SH-SY5Y (cell line): ENCODE measurements at regions not wholly inside any gene's neighbourhood (a gene's known extent, or its start where the extent isn't known, plus 50 kb on each side); places are given as distances from the start of the nearest gene placed in this dataset.

Experiments used
- GATA2 ChIP-seq: IDR thresholded peaks from 2 replicates; pipeline ENCODE4 v1.6.1; 2011; ENCODE audit warnings: mild to moderate bottlenecking, low read depth, low read length
- GATA3 ChIP-seq: IDR thresholded peaks from 2 replicates; pipeline ENCODE4 v1.6.1; 2011; ENCODE audit warnings: low read depth, mild to moderate bottlenecking, low read length, moderate library complexity

GRCh38 chr1:76754730-76755129, 112.5 kb upstream of the ST6GALNAC5 start:
- TF ChIP-seq GATA2 (no peak), GATA3 (no peak)

GRCh38 chr1:76759171-76759860, 108.0 kb upstream of the ST6GALNAC5 start:
- no peak for TF ChIP-seq GATA3
- no peak for TF ChIP-seq GATA2

GRCh38 chr1:76759950-76760349, 107.3 kb upstream of the ST6GALNAC5 start:
- TF ChIP-seq GATA2, result no peak
- TF ChIP-seq GATA3, result no peak

- TF ChIP-seq GATA2 (no peak), GATA3 (no peak)
Observed at GRCh38 chr1:76763738-76764137, 103.5 kb upstream of the ST6GALNAC5 start.

GRCh38 chr1:76764638-76765454, 102.4 kb upstream of the ST6GALNAC5 start:
- TF ChIP-seq GATA3 (no peak), GATA2 (peak; percentile 54)

- TF ChIP-seq GATA2 (no peak), GATA3 (no peak)
Observed at GRCh38 chr1:76766381-76766780, 100.9 kb upstream of the ST6GALNAC5 start.

- TF ChIP-seq GATA2 (no peak), GATA3 (no peak)
Observed at GRCh38 chr1:76769911-76770310, 97.4 kb upstream of the ST6GALNAC5 start.

- TF ChIP-seq GATA2 (no peak), GATA3 (no peak)
Observed at GRCh38 chr1:76770979-76771378, 96.3 kb upstream of the ST6GALNAC5 start.

GRCh38 chr1:76781447-76781846, 85.8 kb upstream of the ST6GALNAC5 start:
- TF ChIP-seq GATA3, result no peak
- no peak for TF ChIP-seq GATA2

- TF ChIP-seq GATA3 (no peak), GATA2 (no peak)
Observed at GRCh38 chr1:76782809-76783208, 84.5 kb upstream of the ST6GALNAC5 start.

GRCh38 chr1:76784502-76784901, 82.8 kb upstream of the ST6GALNAC5 start:
- TF ChIP-seq GATA3, result no peak
- TF ChIP-seq GATA2, result no peak

- TF ChIP-seq GATA2, result no peak
- TF ChIP-seq GATA3, result no peak
Observed at GRCh38 chr1:76786222-76786621, 81.1 kb upstream of the ST6GALNAC5 start.

GRCh38 chr1:76793594-76793993, 73.7 kb upstream of the ST6GALNAC5 start:
- no peak for TF ChIP-seq GATA2
- TF ChIP-seq GATA3, result no peak

- peak; percentile 88 for TF ChIP-seq GATA2
- TF ChIP-seq GATA3, result peak; percentile 83
Observed at GRCh38 chr1:76799700-76800099, 67.6 kb upstream of the ST6GALNAC5 start.

GRCh38 chr1:76802094-76802493, 65.2 kb upstream of the ST6GALNAC5 start:
- no peak for TF ChIP-seq GATA3
- TF ChIP-seq GATA2, result 0 out of 2 replicates have a peak, but pooled peaks have one; percentile 13
